ENCODE measurements at regions not wholly inside any gene's neighbourhood (a gene's known extent, or its start where the extent isn't known, plus 50 kb on each side); places are given as distances from the start of the nearest gene placed in this dataset.

GRCh38 chr6:156513504-156513903 lies 263.7 kb upstream of the ARID1B start:
- no peak for TF ChIP-seq CTCF (IDR thresholded peaks at IDR 0.05; ENCODE audit: low read length)
- no peak for TF ChIP-seq EZH2 (optimal IDR thresholded peaks at IDR 0.05; ENCODE audit: low read depth, low read length)
